ENCODE measurements at regions not wholly inside any gene's neighbourhood (a gene's known extent, or its start where the extent isn't known, plus 50 kb on each side); places are given as distances from the start of the nearest gene placed in this dataset.
"Not testable (repeated sequence)": the region's sequence is repeated elsewhere in the genome, so short reads cannot be mapped to it uniquely, and the experiment has no call there.

DNA sequence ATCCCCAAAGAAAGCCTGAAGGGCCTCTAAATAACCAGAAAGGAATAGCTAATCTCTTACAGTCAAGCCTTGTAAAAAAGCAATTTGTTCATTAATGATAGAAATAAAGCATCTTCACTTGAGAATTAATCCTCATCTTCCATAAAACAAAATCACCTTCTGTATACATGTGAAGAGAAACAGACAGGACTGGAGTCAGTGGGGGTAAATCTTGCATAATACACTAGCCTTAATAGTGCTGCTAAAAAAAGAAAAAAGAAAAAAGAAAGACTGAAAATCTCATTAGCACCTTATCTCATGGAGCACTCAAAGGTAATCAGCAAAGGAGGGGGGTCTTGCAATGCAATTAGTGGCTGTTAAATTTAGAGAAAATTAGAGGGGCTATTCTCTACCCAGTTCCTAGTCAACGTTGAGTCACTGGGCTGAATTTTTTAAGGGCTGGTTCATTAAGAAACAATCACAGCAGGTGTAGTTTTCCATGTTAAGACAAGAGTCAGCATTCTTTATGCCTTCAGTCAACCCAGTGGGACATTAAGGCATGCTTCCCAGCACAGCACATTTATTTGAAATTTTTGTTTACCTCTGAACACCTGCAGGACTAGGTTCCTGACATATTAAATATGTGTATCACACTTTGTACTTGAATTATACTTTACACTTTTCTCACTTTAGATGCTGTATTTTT is 1455.7 kb upstream of the CELF2 start:
- FAIRE-seq (no peak), DNase-seq (ENCODE audit: insufficient read length) (no peak)
- TF ChIP-seq TAF1 (IDR thresholded peaks at IDR 0.05; ENCODE audit: borderline replicate concordance, low read depth, low read length) = no peak
- no peak for TF ChIP-seq POLR2AphosphoS5 (IDR thresholded peaks at IDR 0.05; ENCODE audit: low read depth, low read length)
- no peak for TF ChIP-seq POLR2A (IDR thresholded peaks at IDR 0.05; ENCODE audit: low read depth, low read length)

DNA sequence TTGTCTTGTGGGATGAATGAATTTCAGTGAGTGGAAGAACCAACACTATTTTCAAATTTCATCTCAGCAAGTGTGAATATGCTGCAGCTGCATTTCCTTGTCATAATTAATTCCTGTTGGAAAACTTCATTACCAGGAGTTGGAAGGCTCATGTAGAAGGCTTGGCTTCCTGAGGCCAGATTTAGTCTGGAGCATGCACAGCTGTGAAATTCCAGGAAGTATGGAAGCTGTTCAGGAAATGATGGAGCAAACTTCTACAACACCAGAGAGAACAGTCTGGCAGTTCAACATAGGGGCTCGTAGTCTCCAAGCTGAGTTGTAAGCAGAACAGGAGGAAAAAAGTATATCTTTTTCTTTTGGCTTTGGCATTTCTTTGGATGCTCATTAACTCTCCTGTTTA is 1439.9 kb upstream of the CELF2 start:
- no peak for FAIRE-seq

DNA sequence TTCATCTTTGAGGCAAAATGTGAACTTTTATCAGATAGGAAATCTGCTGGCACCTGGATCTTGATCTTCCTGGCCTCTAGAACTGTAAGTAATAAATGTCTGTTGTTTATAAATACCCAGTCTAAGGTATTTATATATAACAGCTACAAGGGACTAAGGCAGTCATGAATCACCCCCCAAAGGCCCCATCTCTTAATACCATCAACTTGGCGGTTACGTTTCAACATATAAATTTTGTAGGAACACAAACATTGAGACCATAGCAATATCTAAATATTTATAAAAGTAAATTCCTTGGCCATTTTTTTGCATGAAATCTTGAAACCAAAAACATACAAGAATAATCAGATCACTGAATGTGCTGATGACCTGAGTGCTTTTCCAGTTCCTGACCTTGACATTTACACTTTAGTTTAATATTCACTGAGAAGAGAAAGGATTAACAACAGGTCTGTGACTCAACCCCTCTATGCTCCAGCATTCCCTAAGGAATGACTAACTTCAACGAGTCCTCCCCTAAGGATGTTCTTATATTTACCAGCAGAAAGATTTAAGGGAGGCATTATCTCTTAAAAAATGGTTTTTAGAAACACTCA is 1438.5 kb upstream of the CELF2 start:
- no peak for TF ChIP-seq TAF1 (IDR thresholded peaks at IDR 0.05; ENCODE audit: borderline replicate concordance, low read depth, low read length)
- no peak for TF ChIP-seq POLR2AphosphoS5 (IDR thresholded peaks at IDR 0.05; ENCODE audit: low read depth, low read length)
- no peak for TF ChIP-seq POLR2A (IDR thresholded peaks at IDR 0.05; ENCODE audit: low read depth, low read length)
- FAIRE-seq = no peak
- DNase-seq (ENCODE audit: insufficient read length) = no peak

More for the DNA sequence above, 1439.9 kb upstream of the CELF2 start:
- TF ChIP-seq POLR2A (IDR thresholded peaks at IDR 0.05; ENCODE audit: low read depth, low read length) (no peak), POLR2AphosphoS5 (IDR thresholded peaks at IDR 0.05; ENCODE audit: low read depth, low read length) (no peak), TAF1 (IDR thresholded peaks at IDR 0.05; ENCODE audit: borderline replicate concordance, low read depth, low read length) (no peak)
- DNase-seq (ENCODE audit: insufficient read length) = no peak

DNA sequence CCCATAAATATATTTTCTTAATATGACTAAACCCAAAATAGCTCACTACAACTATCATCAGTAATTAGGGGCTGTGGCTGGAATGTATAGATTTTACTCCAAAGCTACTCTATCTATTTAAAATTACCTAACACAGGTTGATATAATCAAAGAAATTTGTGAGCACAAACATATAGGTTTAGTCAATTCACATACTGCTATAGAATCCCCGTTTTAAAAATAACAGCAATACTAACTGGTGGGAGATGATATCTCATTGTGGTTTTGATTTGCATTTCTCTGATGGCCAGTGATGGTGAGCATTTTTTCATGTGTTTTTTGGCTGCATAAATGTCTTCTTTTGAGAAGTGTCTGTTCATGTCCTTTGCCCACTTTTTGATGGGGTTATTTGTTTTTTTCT is 1434.9 kb upstream of the CELF2 start:
- not testable (repeated sequence) for DNase-seq (ENCODE audit: insufficient read length)

DNA sequence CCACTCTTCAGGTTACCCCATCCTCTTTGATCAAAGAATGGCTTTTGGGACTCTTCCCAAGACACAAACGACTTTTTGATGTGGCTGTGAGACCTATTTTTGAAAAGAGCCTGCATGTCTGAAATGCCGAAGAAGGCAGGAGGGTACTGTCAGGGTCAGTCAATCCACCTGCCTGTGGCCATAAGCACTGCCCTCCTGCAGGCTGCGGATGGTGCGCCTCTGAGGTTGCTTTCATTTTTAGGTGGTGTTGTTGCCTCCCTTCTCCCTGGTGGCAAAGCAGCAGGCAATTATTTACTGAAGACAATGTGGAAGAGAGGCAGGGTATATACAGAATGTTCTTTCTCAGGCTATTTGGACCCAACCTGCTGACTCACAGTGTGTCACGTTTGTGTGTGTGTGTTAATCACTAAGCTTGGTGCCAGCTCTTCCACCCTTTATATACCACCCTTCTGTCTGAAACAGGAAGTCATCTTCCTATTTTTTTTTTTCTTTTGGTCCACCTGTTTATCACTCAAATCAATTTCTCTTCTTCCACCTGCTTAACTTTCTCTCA is 1421.2 kb upstream of the CELF2 start:
- TF ChIP-seq POLR2A (IDR thresholded peaks at IDR 0.05; ENCODE audit: low read depth, low read length) = no peak
- TF ChIP-seq POLR2AphosphoS5 (IDR thresholded peaks at IDR 0.05; ENCODE audit: low read depth, low read length) = no peak
- TF ChIP-seq TAF1 (IDR thresholded peaks at IDR 0.05; ENCODE audit: borderline replicate concordance, low read depth, low read length) = no peak
- FAIRE-seq (no peak), DNase-seq (ENCODE audit: insufficient read length) (no peak)

More for the DNA sequence above, 1434.9 kb upstream of the CELF2 start:
- FAIRE-seq = not testable (repeated sequence)

DNA sequence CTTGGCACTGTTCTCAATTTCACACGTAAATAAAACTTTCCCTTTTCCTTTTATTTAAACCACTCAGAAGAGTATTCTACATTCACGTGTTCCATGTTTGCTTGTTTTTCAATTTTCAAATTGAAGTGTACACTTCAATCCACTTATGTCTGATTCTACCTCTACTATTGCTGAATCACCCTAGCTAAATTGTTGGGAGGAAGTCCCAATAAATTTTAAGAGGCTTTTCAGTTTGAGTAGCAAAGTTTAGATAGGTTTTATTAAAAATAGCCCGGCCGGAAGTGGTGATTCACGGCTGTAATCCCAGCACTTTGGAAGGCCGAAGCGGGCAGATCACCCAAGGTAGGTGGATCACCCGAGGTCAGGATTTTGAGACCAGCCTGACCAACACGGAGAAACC is 1414.7 kb upstream of the CELF2 start:
- DNase-seq (ENCODE audit: insufficient read length) = no peak
- FAIRE-seq = no peak
- no peak for TF ChIP-seq POLR2AphosphoS5 (IDR thresholded peaks at IDR 0.05; ENCODE audit: low read depth, low read length)

DNA sequence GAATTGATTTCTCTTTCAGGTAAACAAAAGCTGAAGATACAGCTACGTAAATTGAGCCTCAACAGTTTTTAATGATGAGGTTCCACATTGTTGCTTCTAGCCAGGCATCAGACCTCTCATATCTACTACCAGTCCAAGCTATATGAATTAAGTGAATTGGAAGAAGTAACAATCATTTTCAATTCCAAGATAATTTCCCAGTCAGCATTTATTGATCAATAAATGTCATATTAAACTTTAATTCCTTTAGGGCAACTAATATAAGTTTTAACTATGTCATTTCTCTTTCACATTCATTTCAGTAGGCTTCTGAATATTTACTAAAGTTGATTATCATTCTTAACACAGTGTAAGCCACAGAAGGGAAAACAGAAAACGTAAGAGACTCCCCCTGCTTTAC is 1413.7 kb upstream of the CELF2 start:
- no peak for DNase-seq (ENCODE audit: insufficient read length)
- TF ChIP-seq POLR2A (IDR thresholded peaks at IDR 0.05; ENCODE audit: low read depth, low read length) (no peak), TAF1 (IDR thresholded peaks at IDR 0.05; ENCODE audit: borderline replicate concordance, low read depth, low read length) (no peak)
- no peak for FAIRE-seq

DNA sequence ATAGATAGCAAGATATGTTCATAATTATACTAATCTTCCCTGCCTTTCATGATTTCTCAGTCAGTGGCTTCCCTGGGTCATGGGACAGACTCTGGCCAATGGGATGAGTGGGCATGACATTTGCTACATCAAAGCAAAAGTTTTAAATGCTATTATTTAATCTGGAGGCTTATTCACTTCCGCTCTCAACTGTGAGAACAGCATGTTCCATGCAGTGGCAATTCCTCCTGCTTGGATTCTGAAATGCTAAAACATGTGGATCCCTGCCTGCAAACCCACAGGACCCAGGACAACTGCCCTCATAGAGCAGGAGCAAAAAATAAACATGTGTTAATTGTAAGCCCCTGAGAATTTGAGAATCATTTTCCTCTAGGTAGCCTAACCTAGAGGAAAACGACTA is 1412.4 kb upstream of the CELF2 start:
- FAIRE-seq = no peak
- DNase-seq (ENCODE audit: insufficient read length) = no peak
- TF ChIP-seq POLR2AphosphoS5 (IDR thresholded peaks at IDR 0.05; ENCODE audit: low read depth, low read length) (no peak), POLR2A (IDR thresholded peaks at IDR 0.05; ENCODE audit: low read depth, low read length) (no peak)

DNA sequence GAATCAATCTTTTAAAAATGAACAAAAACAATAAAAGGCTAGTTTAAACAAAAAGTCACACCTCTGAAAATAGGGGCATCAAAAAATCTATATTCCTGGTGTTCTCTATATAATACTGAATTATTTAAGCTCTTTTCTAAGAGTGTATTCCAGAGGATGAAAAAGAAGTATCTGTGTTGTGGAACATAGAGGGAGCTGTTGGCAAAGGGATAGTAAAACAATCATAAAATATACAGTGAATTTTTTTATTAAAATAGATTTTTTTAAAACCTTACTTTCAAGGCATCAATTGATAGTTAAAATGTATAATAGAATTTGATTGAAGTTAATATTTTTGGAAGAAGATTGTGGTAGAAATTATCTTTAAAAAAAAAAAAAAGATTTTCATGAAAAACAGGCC is 1409.1 kb upstream of the CELF2 start:
- DNase-seq (ENCODE audit: insufficient read length) = no peak
- no peak for FAIRE-seq

DNA sequence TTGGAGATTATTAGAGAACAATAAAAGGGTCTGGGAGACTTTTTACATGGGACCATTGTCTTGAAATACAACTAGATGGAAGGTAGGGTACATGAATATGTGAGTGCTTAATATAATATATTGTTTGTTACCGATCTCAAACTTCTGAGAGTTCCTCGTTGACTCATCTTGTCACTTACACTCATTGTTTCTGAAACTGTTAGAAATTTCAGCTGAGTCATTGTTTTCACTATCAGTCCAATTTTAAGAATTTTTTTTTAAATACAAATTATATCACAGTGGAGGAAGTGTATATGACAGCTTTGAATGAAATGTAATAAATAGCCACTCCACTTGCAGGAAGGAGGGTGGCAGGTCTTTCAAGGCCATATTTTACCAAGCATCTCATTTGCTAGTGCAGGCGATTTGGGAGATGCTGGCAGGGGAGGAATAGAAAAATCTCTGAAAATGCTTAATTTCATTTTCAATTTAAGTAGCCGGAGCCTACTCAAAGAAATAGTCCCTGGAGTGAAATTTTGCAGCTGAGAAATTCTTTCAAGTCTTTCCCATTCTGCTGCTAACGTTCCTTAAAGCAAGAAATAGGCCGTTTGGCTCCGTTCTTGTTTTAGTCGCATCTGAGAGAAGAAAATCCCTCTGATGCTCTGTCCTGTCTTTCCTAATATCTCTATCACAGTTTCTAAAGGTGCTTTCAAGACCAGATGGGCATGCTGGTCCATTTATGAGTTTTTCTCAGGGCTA is 1404.2 kb upstream of the CELF2 start:
- FAIRE-seq = no peak
- TF ChIP-seq POLR2AphosphoS5 (IDR thresholded peaks at IDR 0.05; ENCODE audit: low read depth, low read length) (no peak), POLR2A (IDR thresholded peaks at IDR 0.05; ENCODE audit: low read depth, low read length) (no peak), TAF1 (IDR thresholded peaks at IDR 0.05; ENCODE audit: borderline replicate concordance, low read depth, low read length) (no peak)
- DNase-seq (ENCODE audit: insufficient read length) = no peak

More for the DNA sequence above, 1409.1 kb upstream of the CELF2 start:
- TF ChIP-seq POLR2A (IDR thresholded peaks at IDR 0.05; ENCODE audit: low read depth, low read length) = no peak
- TF ChIP-seq TAF1 (IDR thresholded peaks at IDR 0.05; ENCODE audit: borderline replicate concordance, low read depth, low read length) = no peak
- TF ChIP-seq POLR2AphosphoS5 (IDR thresholded peaks at IDR 0.05; ENCODE audit: low read depth, low read length) = no peak

DNA sequence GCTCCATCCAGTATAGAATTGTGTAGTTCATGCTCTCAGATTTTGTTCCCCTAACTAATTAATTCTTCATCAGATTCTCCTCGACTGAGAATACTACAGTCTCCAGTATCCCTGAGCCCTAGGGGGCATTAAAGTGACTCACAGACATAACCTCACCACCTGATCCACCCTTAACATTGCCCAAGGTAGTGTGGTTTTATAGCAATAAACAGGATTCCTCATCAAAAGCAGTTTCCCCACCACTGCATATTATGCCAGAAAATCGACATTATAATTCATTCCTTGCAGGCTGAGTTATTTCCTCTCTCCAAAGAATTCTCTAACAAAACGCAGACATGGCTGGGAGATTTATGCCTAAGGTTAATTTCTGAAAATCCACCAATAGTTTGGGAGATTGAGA is 1402.5 kb upstream of the CELF2 start:
- TF ChIP-seq TAF1 (IDR thresholded peaks at IDR 0.05; ENCODE audit: borderline replicate concordance, low read depth, low read length) (no peak), POLR2AphosphoS5 (IDR thresholded peaks at IDR 0.05; ENCODE audit: low read depth, low read length) (no peak), POLR2A (IDR thresholded peaks at IDR 0.05; ENCODE audit: low read depth, low read length) (no peak)
- no peak for FAIRE-seq
- no peak for DNase-seq (ENCODE audit: insufficient read length)

DNA sequence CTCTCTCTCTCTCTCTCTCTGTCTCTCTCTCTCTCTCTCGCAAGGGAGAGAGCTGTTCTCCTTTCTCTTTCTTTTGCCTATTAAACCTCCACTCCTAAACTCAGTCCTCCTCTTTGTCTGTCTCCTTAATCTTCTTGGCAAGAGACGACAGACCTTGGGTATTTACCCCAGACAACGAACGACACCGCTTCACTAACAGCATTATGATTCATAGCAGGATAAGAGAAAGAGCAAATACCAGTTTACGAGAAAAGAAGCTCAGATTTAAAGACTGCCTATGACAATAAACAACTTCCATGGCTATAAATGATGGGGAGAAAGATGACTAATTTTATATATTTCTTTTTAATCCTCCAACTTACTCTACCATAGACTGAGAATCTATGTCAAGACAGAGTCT is 1396.5 kb upstream of the CELF2 start:
- no peak for DNase-seq (ENCODE audit: insufficient read length)
- TF ChIP-seq POLR2A (IDR thresholded peaks at IDR 0.05; ENCODE audit: low read depth, low read length) (no peak), POLR2AphosphoS5 (IDR thresholded peaks at IDR 0.05; ENCODE audit: low read depth, low read length) (no peak), TAF1 (IDR thresholded peaks at IDR 0.05; ENCODE audit: borderline replicate concordance, low read depth, low read length) (no peak)
- no peak for FAIRE-seq
